Activated CD4-positive, alpha-beta T cell treated with anti-CD3 and anti-CD28 coated beads for 1 hour (primary cell): ENCODE measurements at regions not wholly inside any gene's neighbourhood (a gene's known extent, or its start where the extent isn't known, plus 50 kb on each side); places are given as distances from the start of the nearest gene placed in this dataset.

Experiments
- DNase-seq: peaks from one replicate; pipeline ENCODE4 v3.0.0-alpha.2; 2020

- DNase-seq = no peak
Measured at GRCh38 chr18:78849046-78849445, 130.6 kb upstream of the SALL3 start.

- no peak for DNase-seq
Measured at GRCh38 chr18:78849458-78849857, 130.2 kb upstream of the SALL3 start.

GRCh38 chr18:78853341-78853740 is 126.3 kb upstream of the SALL3 start:
- no peak for DNase-seq

- no peak for DNase-seq
Measured at GRCh38 chr18:78855188-78855587, 124.4 kb upstream of the SALL3 start.

- no peak for DNase-seq
Measured at GRCh38 chr18:78856569-78857313, 122.9 kb upstream of the SALL3 start.

- no peak for DNase-seq
Measured at GRCh38 chr18:78857314-78858150, 122.1 kb upstream of the SALL3 start.

- no peak for DNase-seq
Measured at GRCh38 chr18:78859686-78860085, 119.9 kb upstream of the SALL3 start.

- DNase-seq = no peak
Measured at GRCh38 chr18:78860117-78860516, 119.5 kb upstream of the SALL3 start.

- no peak for DNase-seq
Measured at GRCh38 chr18:78861116-78861515, 118.5 kb upstream of the SALL3 start.

- DNase-seq = no peak
Measured at GRCh38 chr18:78861706-78862105, 117.9 kb upstream of the SALL3 start.

- no peak for DNase-seq
Measured at GRCh38 chr18:78862395-78862794, 117.2 kb upstream of the SALL3 start.

- no peak for DNase-seq
Measured at GRCh38 chr18:78865056-78865598, 114.5 kb upstream of the SALL3 start.

GRCh38 chr18:78865771-78866310 is 113.8 kb upstream of the SALL3 start:
- no peak for DNase-seq

- DNase-seq = no peak
Measured at GRCh38 chr18:78867131-78867530, 112.5 kb upstream of the SALL3 start.

- no peak for DNase-seq
Measured at GRCh38 chr18:78868330-78869316, 111.0 kb upstream of the SALL3 start.

GRCh38 chr18:78871618-78872017 is 108.0 kb upstream of the SALL3 start:
- no peak for DNase-seq

GRCh38 chr18:78873926-78874500 is 105.6 kb upstream of the SALL3 start:
- DNase-seq = no peak

- DNase-seq = no peak
Measured at GRCh38 chr18:78875016-78875777, 104.4 kb upstream of the SALL3 start.

- no peak for DNase-seq
Measured at GRCh38 chr18:78875778-78876650, 103.6 kb upstream of the SALL3 start.

GRCh38 chr18:78876868-78877267 is 102.8 kb upstream of the SALL3 start:
- DNase-seq = no peak
